ENCODE measurements at regions not wholly inside any gene's neighbourhood (a gene's known extent, or its start where the extent isn't known, plus 50 kb on each side); places are given as distances from the start of the nearest gene placed in this dataset.

DNA sequence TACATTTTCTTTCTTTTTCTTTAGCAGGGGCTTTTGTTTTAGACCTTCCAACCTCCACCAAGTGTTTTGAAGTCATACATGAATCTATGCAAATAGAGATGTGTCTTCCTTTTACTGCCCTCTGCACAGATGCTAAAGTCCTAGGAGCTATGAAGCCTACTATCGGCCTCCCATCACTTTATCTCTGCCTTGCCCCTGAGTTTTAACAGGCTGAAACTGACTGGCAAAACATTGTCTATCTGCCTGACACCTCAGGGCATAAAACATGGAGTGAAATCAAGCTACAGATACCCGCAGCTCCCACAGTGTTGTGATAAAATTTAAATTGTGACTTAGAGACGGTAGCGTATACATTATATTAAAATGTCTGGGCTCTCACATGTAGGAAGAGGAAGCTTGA is 604.6 kb upstream of the C9orf72 start:
- no peak overlapping the region for H2BK120ac ChIP-seq (ENCODE audit: low read depth, low read length)
- WGBS, 2 experiments (ENCODE audit: extremely low coverage in 2 of 2, insufficient read length in 1 of 2), result no CpG with 5 or more reads among the region's 4 CpGs
- H4K8ac ChIP-seq (ENCODE audit: low read depth in 2 of 2, low read length in 2 of 2), result no peak overlapping the region
- H2BK15ac ChIP-seq (ENCODE audit: low read depth, low read length), result no peak overlapping the region
- no peaks in the 10 kb centered on the region for H3K79me1 ChIP-seq (ENCODE audit: low read depth in 1 of 2, low read length in 2 of 2)
- BruUV-seq (replicated peaks), result no TSS peak
- no peak overlapping the region for H3K4me3 ChIP-seq (ENCODE audit: insufficient read depth, low read depth, low read length)
- ChIA-PET CTCF (no interaction called here), POLR2A (ENCODE audit: unreplicated experiment) (no interaction called here)
- DNase-seq, result no peak
- H3K9me3 ChIP-seq (ENCODE audit: control insufficient read depth, insufficient read depth, low read length), result no peaks in the 10 kb centered on the region
- no peak overlapping the region for H3K18ac ChIP-seq (ENCODE audit: low read depth, low read length)
- no peak overlapping the region for H3K27ac ChIP-seq (ENCODE audit: insufficient read depth, low read length)
- H3K4ac ChIP-seq (ENCODE audit: low read depth, low read length), result no peak overlapping the region
- no peak overlapping the region for H2AK9ac ChIP-seq (replicated peaks; ENCODE audit: low read depth, low read length, poor library complexity)
- no peak overlapping the region for H3K56ac ChIP-seq (ENCODE audit: extremely low read depth, insufficient read depth, low read length)
- H3K23ac ChIP-seq (ENCODE audit: low read depth, low read length), result no peak overlapping the region
- intact Hi-C loops (cut with micrococcal nuclease) (no loop called here), dilution Hi-C loops (cut with HindIII; ENCODE audit: low sequenced_read_pairs, unreplicated experiment) (no loop called here), in situ Hi-C loops (cut with MboI; ENCODE audit: low sequenced_read_pairs) (no loop called here)
- no peak overlapping the region for H3K4me2 ChIP-seq (ENCODE audit: low read depth, low read length)
- no peaks in the 10 kb centered on the region for H4K20me1 ChIP-seq (ENCODE audit: insufficient read depth, low read length)
- no peaks in the 10 kb centered on the region for H3K27me3 ChIP-seq (ENCODE audit: control insufficient read depth, insufficient read depth, low read length)
- TF ChIP-seq SMC3 (IDR thresholded peaks at IDR 0.05; ENCODE audit: low read depth, low read length), result no peak
- TF ChIP-seq, protein P1, sequence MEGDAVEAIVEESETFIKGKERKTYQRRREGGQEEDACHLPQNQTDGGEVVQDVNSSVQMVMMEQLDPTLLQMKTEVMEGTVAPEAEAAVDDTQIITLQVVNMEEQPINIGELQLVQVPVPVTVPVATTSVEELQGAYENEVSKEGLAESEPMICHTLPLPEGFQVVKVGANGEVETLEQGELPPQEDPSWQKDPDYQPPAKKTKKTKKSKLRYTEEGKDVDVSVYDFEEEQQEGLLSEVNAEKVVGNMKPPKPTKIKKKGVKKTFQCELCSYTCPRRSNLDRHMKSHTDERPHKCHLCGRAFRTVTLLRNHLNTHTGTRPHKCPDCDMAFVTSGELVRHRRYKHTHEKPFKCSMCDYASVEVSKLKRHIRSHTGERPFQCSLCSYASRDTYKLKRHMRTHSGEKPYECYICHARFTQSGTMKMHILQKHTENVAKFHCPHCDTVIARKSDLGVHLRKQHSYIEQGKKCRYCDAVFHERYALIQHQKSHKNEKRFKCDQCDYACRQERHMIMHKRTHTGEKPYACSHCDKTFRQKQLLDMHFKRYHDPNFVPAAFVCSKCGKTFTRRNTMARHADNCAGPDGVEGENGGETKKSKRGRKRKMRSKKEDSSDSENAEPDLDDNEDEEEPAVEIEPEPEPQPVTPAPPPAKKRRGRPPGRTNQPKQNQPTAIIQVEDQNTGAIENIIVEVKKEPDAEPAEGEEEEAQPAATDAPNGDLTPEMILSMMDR (conservative IDR thresholded peaks at IDR 0.05; ENCODE audit: low read depth, low read length), result no peak
- no peaks in the 10 kb centered on the region for H3K4me1 ChIP-seq (ENCODE audit: control insufficient read depth, insufficient read depth, low read length)
- H2AK5ac ChIP-seq (ENCODE audit: low read depth, low read length), result no peak overlapping the region
- no peaks in the 10 kb centered on the region for H3K36me3 ChIP-seq (ENCODE audit: control insufficient read depth, insufficient read depth, low read length)
- no peak overlapping the region for H4K91ac ChIP-seq (ENCODE audit: insufficient read depth, low read depth, low read length)
- no peak overlapping the region for H2AFZ ChIP-seq (replicated peaks; ENCODE audit: low read length, poor library complexity)
- no peak overlapping the region for H3K9ac ChIP-seq (ENCODE audit: low read depth, low read length)
- H3K14ac ChIP-seq (replicated peaks; ENCODE audit: low read depth, low read length), result no peak overlapping the region
- no peak overlapping the region for H2BK20ac ChIP-seq (ENCODE audit: low read depth, low read length)
- H3K9me1 ChIP-seq (ENCODE audit: insufficient read depth, low read length), result no peaks in the 10 kb centered on the region
- ATAC-seq (ENCODE audit: low read depth), result no peak
- no peak overlapping the region for H4K5ac ChIP-seq (ENCODE audit: low read depth, low read length)
- H2BK5ac ChIP-seq (ENCODE audit: low read depth, low read length, poor library complexity, severe bottlenecking), result no peak overlapping the region
